ENCODE measurements at regions not wholly inside any gene's neighbourhood (a gene's known extent, or its start where the extent isn't known, plus 50 kb on each side); places are given as distances from the start of the nearest gene placed in this dataset.
"Not testable (repeated sequence)": the region's sequence is repeated elsewhere in the genome, so short reads cannot be mapped to it uniquely, and the experiment has no call there.

DNA sequence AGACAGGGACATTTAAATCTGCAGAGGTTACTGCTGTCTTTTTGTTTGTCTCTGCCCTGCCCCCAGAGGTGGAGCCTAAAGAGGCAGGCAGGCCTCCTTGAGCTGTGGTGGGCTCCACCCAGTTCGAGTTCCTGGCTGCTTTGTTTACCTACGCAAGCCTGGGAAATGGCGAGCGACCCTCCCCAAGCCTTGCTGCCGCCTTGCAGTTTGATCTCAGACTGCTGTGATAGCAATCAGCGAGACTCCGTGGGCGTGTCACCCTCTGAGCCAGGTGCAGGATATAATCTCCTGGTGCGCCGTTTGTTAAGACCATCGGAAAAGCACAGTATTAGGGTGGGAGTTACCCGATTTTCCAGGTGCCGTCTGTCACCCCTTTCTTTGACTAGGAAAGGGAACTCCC is 93.3 kb downstream of the ANKRD30BL start:
- DNase-seq (ENCODE audit: low read depth in 2 of 2) = not testable (repeated sequence)

DNA sequence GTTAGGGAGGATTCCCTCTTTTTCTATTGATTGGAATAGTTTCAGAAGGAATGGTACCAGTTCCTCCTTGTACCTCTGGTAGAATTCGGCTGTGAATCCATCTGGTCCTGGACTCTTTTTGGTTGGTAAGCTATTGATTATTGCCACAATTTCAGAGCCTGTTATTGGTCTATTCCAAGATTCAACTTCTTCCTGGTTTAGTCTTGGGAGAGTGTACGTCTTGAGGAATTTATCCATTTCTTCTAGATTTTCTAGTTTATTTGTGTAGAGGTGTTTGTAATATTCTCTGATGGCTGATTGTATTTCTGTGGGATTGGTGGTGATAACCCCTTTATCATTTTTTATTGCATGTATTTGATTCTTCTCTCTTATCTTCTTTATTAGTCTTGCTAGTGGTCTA is 96.4 kb downstream of the ANKRD30BL start:
- DNase-seq (ENCODE audit: low read depth in 2 of 2) = not testable (repeated sequence)

DNA sequence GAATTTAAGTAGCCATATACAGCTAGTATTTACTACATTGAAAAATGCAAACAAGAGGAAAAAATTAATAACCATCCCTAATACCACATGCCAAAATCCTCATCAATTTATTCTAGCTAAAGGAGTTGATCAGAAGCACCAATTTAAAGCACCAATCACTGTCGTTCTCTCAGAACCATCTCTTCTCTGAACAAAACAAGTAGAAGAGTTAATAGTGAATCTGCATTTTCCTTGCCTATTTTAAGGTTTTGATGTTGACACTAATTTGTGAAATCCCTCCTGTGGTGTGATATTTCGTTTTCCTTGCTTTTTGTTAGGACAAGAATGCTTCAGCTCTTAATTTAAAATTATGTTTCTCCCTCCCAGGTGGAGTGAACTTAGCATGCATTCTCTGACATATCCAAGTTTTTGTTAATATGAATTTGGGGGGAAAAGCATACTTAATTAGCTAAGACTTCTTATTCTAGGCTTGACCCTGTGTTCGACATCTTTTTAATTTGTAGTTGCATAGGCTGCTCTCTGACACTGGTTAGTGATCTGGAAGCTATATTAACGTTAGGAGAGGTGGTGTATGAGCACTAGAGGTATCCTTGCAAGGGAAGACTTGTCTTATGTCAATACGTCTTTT is 122.0 kb downstream of the ANKRD30BL start:
- not testable (repeated sequence) for DNase-seq (ENCODE audit: low read depth in 2 of 2)

DNA sequence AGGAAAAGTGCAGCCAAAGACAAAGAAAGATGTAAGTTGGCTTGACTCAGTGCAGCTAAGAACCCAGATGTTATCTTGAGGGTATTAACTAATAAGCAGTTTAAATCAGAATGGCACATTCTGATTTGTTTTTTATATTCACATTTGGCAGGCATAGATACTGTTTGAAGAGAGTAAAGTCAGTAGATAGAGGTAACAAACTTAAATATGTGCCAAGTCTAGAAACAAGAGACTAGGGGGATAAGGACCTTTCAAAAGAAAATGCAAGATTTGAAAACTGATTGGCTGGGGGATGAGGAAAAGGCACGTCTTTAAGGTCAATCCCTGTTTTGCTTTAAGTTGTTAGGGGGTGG is 122.9 kb downstream of the ANKRD30BL start:
- DNase-seq (ENCODE audit: low read depth in 2 of 2) = not testable (repeated sequence)

DNA sequence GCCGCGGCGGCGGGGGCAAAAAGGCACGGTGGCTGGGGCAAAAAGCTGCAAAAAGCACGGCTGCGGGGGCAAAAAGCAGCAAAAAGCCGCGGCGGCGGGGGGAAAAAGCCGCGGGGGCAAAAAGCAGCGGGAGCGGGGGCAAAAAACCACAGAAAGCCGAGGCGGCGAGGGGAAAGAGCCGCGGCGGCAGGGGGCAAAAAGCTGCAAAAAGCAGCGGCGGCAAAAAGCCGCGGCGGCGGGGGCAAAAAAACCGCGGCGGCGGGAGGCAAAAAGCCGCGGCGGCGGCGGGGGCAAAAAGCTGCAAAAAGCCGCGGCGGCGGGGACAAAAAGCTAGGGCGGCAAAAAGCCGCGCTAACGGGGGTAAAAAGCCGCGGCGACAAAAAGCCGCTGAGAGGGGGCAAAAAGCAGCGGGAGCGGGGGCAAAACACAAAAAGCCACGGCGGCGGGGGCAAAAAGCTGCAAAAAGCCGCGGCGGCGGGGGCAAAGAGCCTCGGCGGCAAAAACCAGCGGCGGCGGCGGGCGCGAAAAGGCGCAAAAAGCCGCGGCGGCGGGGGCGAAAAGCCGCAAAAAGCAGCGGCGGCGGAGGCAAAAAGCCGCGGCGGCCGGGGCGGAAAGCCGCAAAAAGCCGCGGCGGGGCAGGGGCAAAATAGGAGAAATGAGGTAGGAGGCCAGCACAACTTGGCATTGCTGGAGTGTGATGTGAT is 123.4 kb downstream of the ANKRD30BL start:
- no peak for DNase-seq (ENCODE audit: low read depth in 2 of 2)

DNA sequence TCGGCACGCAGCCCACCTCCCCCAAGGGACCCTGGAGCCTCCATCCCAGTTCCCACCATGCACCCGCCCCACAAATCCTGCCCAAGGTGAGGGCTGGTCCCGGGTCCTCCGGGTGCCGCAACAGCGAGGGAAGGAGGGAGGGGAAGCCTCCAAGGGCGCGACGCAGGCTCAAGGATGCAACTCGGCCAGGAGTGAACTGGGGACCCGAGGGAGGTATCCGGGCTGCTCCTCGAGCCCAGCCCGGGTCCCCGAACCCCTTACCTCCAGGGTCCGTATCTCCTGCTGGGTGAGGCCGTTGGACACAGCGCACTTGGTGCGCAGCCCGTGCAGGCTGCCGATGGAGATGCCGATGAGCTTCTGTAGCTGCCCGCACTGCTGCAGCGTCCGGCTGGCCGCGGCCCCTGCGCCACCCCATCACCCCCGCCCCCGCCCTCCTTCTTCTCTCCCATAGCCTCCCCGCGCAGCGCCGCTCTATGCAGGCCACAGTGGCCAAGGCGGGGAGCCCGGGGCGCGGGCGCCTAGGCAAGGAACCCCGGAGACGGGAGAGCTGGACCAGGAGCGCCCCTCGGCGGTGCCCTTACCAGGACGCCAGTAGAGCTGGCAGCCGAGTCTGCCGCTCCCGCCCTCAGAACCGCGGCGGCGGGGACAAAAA is 124.1 kb downstream of the ANKRD30BL start:
- DNase-seq (ENCODE audit: low read depth in 2 of 2) = peak in 1 of 2 donors; percentile 1

DNA sequence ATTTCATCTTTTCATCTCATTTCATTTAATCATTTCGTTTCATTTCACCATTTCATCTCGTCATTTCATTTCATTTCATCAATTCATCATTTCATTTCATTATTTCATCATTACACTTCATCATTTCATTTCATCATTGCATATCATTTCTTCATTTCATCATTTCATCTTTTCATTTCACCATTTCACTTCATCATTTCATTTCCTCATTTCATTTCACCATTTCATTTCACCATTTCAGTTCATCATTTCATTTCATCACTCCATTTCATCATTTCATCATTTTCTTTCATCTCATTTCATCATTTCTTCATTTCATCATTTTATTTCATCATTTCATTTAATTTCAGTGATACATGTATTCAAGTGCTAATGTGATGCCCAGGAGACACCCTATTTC is 127.1 kb downstream of the ANKRD30BL start:
- no peak for DNase-seq (ENCODE audit: low read depth in 2 of 2)

DNA sequence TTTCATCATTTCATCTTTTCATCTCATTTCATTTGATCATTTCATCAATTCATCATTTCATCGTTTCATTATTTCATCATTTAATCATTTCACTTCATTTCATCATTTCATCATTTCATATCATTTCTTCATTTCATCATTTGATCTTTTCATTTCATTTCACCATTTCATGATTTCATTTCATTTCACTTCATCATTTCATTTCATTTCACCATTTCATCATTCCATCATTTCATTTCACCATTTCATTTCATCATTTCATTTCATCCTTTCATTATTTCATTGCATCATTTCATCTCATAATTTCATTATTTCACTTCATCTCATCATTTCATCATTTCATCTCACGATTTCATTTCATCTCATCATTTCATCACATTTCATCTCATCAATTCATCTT is 127.8 kb downstream of the ANKRD30BL start:
- no peak for DNase-seq (ENCODE audit: low read depth in 2 of 2)

DNA sequence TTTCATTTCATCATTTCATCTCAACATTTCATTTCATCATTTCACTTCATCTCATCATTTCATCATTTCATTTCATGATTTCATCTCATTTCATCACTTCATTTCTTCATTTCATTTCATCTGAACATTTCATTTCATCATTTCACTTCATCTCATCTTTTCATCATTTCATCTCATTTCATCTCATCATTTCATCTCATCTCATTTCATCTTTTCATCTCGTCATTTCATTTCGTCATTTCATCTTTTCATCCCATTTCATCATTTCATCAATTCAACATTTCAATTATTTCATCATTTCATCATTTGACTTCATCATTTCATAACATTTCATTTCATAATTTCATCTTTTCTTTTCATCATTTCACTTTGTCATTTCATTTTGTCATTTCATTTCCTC is 128.4 kb downstream of the ANKRD30BL start:
- no peak for DNase-seq (ENCODE audit: low read depth in 2 of 2)

DNA sequence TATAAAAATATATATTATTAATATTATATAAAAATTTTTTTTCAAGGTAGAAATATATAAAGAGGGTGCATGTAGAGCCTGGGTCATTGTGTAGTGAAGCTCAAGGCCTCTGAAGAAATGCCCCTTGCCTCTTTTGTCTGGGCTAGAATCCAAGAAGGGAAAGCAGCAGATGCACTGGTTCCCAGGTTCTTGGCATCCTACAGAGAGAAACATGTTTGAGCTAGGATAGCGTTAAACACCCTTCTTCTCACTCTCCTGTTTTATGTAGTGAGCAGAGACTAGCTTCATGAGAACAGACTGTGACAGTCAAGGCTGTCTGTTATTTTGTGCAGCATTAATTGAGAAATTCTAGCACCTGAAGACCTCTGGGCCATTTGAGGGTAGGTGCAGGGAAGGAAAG is 149.7 kb downstream of the ANKRD30BL start:
- DNase-seq (ENCODE audit: low read depth in 2 of 2) = not testable (repeated sequence)

DNA sequence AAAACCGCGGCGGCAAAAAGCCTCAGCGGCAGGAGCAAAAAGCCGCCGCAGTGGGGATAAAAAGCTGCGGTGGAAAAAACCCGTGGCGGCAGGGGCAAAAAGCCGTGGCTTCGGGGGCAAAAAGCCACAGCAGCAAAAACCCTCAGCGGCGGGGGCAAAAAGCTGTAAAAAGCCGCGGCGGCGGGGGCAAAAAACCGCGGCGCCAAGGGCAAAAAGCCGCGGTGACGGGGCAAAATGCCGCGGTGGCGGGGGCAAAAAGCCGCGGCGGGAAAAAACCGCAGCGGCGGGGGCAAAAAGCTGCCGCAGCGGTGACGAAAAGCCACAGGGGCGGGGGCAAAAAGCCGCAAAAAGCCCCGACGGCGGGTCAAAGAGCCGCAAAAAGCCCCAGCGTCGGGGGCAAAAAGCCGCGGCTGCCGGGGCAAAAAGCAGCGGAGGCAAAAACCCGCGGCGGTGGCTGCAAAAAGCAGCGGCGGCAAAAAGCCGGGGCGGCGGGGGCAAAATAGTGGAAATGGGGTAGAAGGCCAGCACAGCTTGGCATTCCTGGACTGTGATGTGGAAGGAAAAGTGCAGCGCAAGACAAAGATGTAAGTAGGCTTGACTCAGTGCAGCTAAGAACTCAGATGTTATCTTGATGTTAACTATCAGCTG is 151.8 kb downstream of the ANKRD30BL start:
- DNase-seq (ENCODE audit: low read depth in 2 of 2) = no peak

DNA sequence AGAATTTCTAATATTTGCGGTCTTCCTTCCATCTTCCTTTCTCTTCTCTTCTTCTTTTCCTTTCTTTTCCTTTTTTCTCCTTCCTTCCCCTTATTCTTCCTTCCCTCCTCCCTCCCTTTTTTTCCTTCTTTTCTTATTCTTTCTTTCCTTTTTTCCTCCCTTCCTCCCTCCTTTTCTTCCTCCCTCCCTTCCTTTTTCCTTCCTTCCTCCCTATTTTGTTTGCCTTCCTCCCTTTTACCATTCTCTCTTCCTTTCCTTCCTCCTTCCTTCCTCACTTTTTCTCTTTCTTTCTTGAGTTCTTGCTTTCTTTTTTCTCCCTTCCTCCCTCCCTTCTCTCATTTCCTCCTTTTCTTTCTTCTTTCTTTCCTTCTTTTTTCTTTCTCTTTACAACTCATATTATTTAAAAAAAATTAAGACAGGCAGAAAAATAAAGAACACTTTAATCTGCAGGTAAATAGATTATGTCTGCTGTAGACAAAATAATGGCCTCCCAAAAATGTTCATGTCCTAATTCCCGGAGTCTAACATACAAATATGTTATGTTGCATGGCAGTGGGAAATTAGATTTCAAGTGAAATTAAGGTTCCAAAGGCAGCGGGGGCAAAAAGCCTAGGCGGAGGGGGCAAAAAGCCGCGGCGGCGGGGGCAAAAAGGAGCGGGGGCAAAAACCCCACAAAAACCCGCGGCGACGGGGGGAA is 152.4 kb downstream of the ANKRD30BL start:
- DNase-seq (ENCODE audit: low read depth in 2 of 2) = no peak

DNA sequence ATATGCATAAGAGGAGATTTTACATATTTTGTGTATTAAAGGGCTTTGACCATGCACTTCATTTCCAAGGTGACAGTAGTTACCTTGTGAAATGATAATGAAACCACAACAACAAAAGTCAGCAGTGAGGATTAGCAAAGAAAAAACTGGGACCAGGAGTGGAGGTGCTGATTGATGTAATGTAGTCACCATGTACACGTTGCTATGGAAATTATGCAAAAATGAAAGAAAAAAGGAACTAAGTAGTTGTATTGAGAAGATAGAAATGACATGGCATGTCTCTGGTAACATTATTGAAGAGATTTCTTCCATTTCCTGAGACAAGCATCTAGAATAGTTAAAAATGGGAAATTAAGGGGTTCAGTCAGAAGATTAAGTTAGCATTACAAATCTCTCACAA is 171.0 kb downstream of the ANKRD30BL start:
- DNase-seq (ENCODE audit: low read depth in 2 of 2) = not testable (repeated sequence)

DNA sequence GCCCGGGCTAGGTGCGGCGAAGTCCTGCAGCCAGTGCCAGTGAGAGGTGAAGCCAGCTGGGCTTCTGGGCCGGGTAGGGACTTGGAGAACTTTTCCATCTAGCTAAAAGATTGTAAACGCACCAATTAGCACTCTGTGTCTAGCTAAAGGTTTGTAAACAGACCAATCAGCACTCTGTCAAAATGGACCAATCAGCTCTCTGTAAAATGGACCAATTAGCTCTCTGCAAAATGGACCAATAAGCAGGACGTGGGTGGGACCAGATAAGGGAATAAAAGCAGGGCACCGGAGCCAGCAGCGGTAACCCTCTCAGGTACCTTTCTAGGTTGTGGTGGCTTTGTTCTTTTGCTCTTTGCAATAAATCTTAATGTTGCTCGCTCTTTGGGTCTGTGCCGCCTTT is 195.1 kb downstream of the ANKRD30BL start:
- not testable (repeated sequence) for DNase-seq (ENCODE audit: low read depth in 2 of 2)

DNA sequence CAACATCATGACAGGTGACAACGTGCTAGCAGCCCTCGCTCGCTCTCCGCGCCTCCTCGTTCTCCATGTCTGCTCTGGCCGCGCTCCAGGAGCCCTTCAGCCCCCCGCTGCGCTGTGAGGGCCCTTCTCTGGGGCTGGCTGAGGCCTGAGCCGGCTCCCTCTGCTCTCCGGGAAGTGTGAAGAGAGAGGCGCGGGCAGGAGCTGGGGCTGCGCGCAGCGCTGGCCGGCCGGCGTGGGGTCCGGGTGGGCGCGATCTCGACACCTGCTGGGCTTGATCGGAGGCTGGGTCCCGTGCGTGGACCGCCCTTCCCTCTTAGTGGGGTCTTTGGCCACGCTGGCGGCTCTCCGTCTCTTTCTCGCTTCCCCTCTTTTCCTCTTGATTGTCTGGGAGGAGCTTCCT is 195.5 kb downstream of the ANKRD30BL start:
- no peak for DNase-seq (ENCODE audit: low read depth in 2 of 2)

DNA sequence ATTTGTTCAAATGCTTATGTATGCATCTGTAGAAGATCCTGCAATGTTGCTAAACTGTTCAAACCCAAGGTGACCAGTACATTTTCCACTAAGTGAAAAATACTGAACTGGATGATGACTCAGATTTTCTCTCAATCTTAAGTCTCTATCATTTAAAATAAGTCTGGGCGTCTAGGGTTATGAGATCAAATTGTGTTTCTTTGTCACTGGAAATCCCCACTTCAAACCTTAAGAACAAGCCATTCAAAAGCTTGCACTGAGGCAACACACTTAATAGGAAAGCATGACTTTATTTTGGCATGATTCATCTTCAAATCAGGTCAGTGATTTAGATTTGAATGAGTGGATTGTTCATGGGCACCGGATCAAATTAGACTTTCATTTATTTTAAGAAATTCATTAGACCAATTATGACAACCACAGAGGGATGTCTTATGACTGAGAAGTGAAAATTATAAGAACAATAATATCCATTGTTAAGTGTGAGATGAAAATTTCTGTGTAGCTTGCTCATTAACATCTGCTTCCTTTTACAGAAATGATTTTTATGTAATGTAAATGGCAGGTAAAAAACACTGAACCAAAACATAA is 203.6 kb downstream of the ANKRD30BL start:
- not testable (repeated sequence) for DNase-seq (ENCODE audit: low read depth in 2 of 2)

DNA sequence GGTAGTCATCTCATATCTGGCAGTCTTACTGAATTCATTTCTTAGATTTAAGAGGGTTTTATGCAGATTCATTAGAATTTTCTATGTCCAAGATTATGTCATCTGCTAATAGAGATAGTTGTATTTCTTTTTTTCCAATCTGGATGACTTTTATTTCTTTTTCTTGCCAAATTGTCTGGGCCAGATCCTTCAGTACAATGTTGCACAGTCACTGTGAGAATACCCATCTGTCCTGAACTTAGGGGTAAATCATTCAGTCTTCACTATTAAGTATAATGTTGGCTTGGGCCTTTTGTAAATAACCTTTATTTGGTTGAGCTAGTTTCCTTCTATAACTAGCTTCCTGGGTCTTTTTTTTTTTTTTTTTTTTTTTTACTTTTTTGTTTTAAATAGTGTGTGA is 213.1 kb downstream of the ANKRD30BL start:
- DNase-seq (ENCODE audit: low read depth in 2 of 2) = not testable (repeated sequence)

DNA sequence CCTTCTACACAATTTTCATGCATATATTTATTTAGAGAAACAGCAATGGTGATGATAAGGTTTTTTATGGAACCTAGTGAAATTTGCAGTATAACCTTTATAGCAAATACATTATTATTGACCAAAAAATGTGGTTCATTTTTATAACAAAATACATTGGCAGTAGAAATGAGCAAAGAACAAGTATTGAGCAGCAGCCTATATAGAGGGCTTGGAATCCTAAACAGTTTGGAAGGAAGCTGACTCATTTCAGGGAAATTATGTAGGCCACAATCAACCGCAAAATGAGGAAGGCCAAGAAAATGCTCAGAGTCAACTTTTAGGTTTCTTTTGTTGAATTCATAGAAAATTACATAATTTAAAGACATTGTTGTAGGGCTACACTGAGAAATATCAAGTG is 238.5 kb downstream of the ANKRD30BL start:
- DNase-seq (ENCODE audit: low read depth in 2 of 2) = not testable (repeated sequence)

DNA sequence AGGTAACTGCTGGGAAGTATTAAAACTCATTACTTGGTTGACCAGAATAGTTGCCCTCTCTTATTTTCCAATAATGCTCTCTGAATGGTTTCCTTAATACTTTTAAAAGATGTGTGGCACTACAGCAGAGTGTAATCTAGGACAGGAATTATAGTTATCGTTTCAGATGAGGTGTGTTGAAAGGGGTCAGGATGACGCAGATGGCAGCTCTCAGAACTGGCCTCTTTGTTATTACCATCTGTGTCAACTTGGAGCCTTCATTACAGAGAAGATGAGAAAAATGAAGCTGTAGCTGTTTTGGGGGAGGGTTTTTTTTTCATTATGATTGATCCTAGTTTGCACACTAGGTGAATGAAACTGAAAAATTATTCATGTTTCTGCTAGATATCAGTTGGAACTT is 238.9 kb downstream of the ANKRD30BL start:
- not testable (repeated sequence) for DNase-seq (ENCODE audit: low read depth in 2 of 2)
